ENCODE measurements at regions not wholly inside any gene's neighbourhood (a gene's known extent, or its start where the extent isn't known, plus 50 kb on each side); places are given as distances from the start of the nearest gene placed in this dataset.

GRCh38 chr6:170165085-170165470 is 125.8 kb downstream of the DLL1 start:
- TF ChIP-seq EZH2phosphoT487 (IDR thresholded peaks at IDR 0.05; ENCODE audit: borderline replicate concordance, low read depth): no peak
- TF ChIP-seq USF1 (IDR thresholded peaks at IDR 0.05; ENCODE audit: borderline replicate concordance, low read depth): no peak
- no peak for TF ChIP-seq TCF12 (IDR thresholded peaks at IDR 0.05)
- TF ChIP-seq SIN3A (IDR thresholded peaks at IDR 0.05; ENCODE audit: borderline replicate concordance, low read depth, low read length): no peak

All from SK-N-SH (cell line).